ENCODE measurements at regions not wholly inside any gene's neighbourhood (a gene's known extent, or its start where the extent isn't known, plus 50 kb on each side); places are given as distances from the start of the nearest gene placed in this dataset.
A peak's percentile ranks its signal among the peaks of the same experiment; 100 is the strongest.

DNA sequence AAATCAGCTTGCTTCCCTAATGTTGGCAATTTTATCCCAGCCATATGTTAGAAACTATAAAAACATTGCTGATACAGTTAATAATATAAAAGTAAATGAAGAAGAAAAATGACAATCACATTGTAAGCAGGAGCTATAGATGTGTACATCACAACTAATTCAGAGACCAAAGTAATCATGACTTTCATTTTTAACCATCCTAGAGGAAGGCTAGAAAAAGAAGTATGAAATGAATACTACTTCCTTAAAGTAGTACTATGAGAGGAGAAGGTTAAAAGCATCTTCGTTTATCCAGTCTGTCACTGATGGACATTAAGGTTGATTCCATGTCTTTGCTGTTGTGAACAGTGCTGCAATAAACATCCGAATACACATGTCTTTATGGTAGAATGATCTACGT lies 135.5 kb downstream of the IRS2 start:
- Histone ChIP-seq H3K4me3 (no peak overlapping the region), H3K36me3 (no peaks in the 10 kb centered on the region), H3K27me3 (no peaks in the 10 kb centered on the region), H3K27ac (no peak overlapping the region), H3K9me3 (no peaks in the 10 kb centered on the region), H3K4me1 (peaks cover 9% of the 10 kb centered on the region)
- TF ChIP-seq, protein P1, sequence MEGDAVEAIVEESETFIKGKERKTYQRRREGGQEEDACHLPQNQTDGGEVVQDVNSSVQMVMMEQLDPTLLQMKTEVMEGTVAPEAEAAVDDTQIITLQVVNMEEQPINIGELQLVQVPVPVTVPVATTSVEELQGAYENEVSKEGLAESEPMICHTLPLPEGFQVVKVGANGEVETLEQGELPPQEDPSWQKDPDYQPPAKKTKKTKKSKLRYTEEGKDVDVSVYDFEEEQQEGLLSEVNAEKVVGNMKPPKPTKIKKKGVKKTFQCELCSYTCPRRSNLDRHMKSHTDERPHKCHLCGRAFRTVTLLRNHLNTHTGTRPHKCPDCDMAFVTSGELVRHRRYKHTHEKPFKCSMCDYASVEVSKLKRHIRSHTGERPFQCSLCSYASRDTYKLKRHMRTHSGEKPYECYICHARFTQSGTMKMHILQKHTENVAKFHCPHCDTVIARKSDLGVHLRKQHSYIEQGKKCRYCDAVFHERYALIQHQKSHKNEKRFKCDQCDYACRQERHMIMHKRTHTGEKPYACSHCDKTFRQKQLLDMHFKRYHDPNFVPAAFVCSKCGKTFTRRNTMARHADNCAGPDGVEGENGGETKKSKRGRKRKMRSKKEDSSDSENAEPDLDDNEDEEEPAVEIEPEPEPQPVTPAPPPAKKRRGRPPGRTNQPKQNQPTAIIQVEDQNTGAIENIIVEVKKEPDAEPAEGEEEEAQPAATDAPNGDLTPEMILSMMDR (IDR thresholded peaks at IDR 0.05) = no peak
- ATAC-seq (no peak), DNase-seq (no peak)
- intact Hi-C loops (cut with DNase I) = no loop called here

DNA sequence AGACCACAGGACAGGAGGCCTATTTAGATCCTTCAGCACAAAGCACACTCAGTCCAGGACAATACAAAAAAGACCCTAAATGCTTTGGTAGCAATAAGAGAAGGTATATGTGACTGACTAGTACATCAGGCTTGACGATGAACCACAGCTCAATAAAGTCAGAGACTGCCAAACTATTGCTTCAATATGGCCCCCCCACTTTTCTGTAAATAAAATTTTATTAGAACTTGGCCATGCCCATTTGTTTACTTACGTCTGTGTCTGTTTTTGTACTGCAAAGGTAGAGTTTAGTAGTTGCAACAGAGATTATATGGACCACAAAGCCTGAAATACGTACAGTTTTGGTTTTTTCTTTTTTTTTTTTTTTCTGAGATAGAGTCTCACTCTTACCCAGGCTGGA lies 136.7 kb downstream of the IRS2 start:
- TF ChIP-seq, protein P1 (IDR thresholded peaks at IDR 0.05) = no peak
- DNase-seq (no peak), ATAC-seq (no peak)
- H3K27me3 ChIP-seq = no peaks in the 10 kb centered on the region
- H3K4me1 ChIP-seq = peaks cover 4% of the 10 kb centered on the region
- H3K4me3 ChIP-seq = no peak overlapping the region
- no peaks in the 10 kb centered on the region for H3K36me3 ChIP-seq
- intact Hi-C loops (cut with DNase I) = no loop called here
- H3K9me3 ChIP-seq = no peaks in the 10 kb centered on the region
- no peak overlapping the region for H3K27ac ChIP-seq

DNA sequence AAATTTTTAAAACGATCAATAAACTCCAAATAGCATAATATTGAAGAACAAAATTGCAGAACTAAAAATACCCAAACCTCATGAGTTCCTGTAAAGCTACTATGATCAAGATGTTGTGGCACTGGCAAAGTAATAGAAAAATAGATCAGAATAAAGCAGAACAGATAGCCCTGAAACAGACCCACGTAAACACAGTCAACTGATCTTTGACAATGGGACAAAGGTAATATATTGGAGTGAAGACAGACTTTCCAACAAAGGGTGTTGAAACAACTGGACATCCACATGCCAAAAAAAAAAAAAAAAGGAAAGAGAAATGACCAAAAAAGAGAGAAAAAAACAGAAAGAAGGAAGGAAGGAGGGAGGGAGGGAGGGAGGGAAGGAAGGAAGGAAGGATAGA lies 138.7 kb downstream of the IRS2 start:
- peaks cover 4% of the 10 kb centered on the region for H3K4me1 ChIP-seq
- H3K27ac ChIP-seq = no peak overlapping the region
- H3K9me3 ChIP-seq = no peaks in the 10 kb centered on the region
- no peaks in the 10 kb centered on the region for H3K36me3 ChIP-seq
- intact Hi-C loops (cut with DNase I) = no loop called here
- no peaks in the 10 kb centered on the region for H3K27me3 ChIP-seq
- TF ChIP-seq, protein P1 (IDR thresholded peaks at IDR 0.05) = no peak
- DNase-seq = no peak
- H3K4me3 ChIP-seq = no peak overlapping the region
- no peak for ATAC-seq

DNA sequence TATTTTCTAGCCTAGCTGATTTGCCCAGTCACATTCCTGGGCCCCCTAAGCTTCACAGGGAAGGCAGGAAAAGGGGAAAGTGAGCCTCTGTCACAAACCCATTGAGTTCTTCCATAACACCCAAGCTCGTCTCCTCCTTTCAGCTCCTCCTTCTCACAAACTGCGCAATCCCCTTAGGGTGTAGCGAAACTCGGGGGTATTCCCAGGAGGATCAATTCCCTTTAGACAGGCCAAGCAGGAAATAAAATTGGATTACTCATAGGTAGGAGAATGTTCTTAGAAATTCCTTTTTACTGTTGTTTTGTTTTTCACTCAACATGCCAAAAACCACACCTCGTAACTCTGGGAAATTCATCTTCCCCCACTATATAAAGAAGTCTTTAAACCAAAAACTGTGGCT lies 139.3 kb downstream of the IRS2 start:
- H3K4me3 ChIP-seq = no peak overlapping the region
- DNase-seq = no peak
- no peaks in the 10 kb centered on the region for H3K27me3 ChIP-seq
- H3K9me3 ChIP-seq = no peaks in the 10 kb centered on the region
- H3K27ac ChIP-seq = no peak overlapping the region
- TF ChIP-seq, protein P1 (IDR thresholded peaks at IDR 0.05) = no peak
- intact Hi-C loops (cut with DNase I) = no loop called here
- H3K4me1 ChIP-seq = no peaks in the 10 kb centered on the region
- H3K36me3 ChIP-seq = no peaks in the 10 kb centered on the region
- no peak for ATAC-seq

DNA sequence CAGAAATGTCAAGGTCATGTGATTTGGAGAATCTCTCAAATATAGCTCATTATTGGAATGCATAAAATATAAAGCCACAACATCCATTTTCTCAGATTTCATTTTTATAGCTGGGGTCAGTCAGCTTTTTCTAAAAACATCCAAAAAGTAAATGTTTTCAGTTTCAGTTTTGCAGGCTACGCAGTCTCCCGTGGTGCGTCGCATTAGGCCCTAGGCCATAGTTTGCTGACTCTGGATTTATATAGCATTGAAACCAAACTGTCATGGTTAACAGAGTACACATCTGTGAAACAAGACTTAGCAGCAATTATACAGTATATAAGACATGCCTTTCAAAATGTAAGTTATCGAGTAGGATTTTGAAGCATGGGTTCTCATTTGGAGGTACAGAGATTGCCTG lies 140.0 kb downstream of the IRS2 start:
- TF ChIP-seq, protein P1 (IDR thresholded peaks at IDR 0.05) = no peak
- H3K9me3 ChIP-seq = no peaks in the 10 kb centered on the region
- H3K4me1 ChIP-seq = no peaks in the 10 kb centered on the region
- no peak overlapping the region for H3K27ac ChIP-seq
- no peaks in the 10 kb centered on the region for H3K27me3 ChIP-seq
- no peak for ATAC-seq
- intact Hi-C loops (cut with DNase I) = no loop called here
- no peak for DNase-seq
- H3K4me3 ChIP-seq = no peak overlapping the region
- no peaks in the 10 kb centered on the region for H3K36me3 ChIP-seq

DNA sequence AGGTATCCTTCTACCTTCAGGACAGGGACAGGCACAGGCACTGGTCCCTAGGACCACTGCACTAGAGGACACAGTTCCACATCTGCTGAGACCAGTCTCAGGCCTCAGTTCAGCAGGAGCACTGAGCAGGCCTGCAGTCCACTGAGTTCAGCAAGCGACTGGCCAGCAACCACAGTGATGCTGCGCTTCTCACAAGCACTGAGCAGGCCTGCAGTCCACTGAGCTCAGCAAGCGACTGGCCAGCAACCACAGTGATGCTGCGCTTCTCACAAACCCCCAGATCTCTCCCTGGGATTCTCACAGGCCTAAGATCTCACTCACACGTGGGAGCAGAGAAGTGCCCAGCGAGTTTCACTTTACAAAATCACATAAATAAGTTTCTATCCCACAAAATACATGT lies 140.6 kb downstream of the IRS2 start:
- Histone ChIP-seq H3K27me3 (no peaks in the 10 kb centered on the region), H3K36me3 (no peaks in the 10 kb centered on the region), H3K4me3 (no peak overlapping the region), H3K9me3 (peaks cover 4% of the 10 kb centered on the region), H3K27ac (no peak overlapping the region), H3K4me1 (no peaks in the 10 kb centered on the region)
- DNase-seq (no peak), ATAC-seq (peak; percentile 59)
- intact Hi-C loops (cut with DNase I) = no loop called here
- TF ChIP-seq, protein P1 (IDR thresholded peaks at IDR 0.05) = no peak

All from upper lobe of right lung (tissue), 1 donor.